ENCODE measurements at regions not wholly inside any gene's neighbourhood (a gene's known extent, or its start where the extent isn't known, plus 50 kb on each side); places are given as distances from the start of the nearest gene placed in this dataset.

DNA sequence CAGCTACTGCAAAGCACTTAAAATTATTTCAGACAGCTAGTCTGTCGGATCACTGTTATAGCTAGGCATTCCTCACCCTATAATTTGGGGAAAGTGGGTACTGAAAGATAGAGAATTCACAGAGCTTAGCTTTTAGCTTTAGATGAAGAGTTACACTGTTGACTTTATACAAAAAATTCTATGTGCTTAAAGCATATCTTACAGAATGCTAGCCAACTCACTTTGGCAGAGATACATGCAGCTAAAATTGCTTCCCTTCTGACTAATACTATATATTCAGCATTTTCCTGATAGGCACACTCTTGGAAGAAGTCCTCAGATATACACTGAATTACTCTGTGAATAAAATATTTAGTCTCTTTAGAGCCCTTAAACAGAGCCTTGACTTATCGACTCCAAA lies 353.5 kb upstream of the STEAP1 start:
- TF ChIP-seq TAF1 (IDR thresholded peaks at IDR 0.05; ENCODE audit: borderline replicate concordance, low read depth, low read length) = no peak
- no peak for TF ChIP-seq POLR2A (IDR thresholded peaks at IDR 0.05; ENCODE audit: low read depth, low read length)

Data from GM12892 (cell line).